SK-N-SH treated with all-trans-retinoic acid at 6 μM for 48 hours (cell line): ENCODE measurements at regions not wholly inside any gene's neighbourhood (a gene's known extent, or its start where the extent isn't known, plus 50 kb on each side); places are given as distances from the start of the nearest gene placed in this dataset.

Source experiments
- ATAC-seq: fragments of 200-7000 bp; cut with Tn5 transposase; 3 replicates; pipeline ENCODE4 v1.9.1; 2020; ENCODE audit warnings: mild to moderate bottlenecking, moderate library complexity
- ARNTL ChIP-seq: fragments of 450-650 bp; formaldehyde crosslinking; IDR thresholded peaks from 2 replicates; pipeline ENCODE4 v1.5.0; 2020; ENCODE audit warnings: low read depth, mild to moderate bottlenecking, moderate library complexity, borderline replicate concordance
- BACH2 ChIP-seq: fragments of 250-450 bp; sonication (Bioruptor Pico); IDR thresholded peaks from 2 replicates; pipeline ENCODE4 v1.9.0; 2021; ENCODE audit warnings: mild to moderate bottlenecking, borderline replicate concordance
- CSDC2 ChIP-seq: fragments of 250-450 bp; sonication (Bioruptor Pico); IDR thresholded peaks from 2 replicates; pipeline ENCODE4 v1.5.0; 2020; ENCODE audit warnings: mild to moderate bottlenecking, moderate library complexity
- ESRRG ChIP-seq: fragments of 250-450 bp; sonication (Bioruptor Pico); IDR thresholded peaks from 2 replicates; pipeline ENCODE4 v1.6.1; 2021; ENCODE audit warnings: mild to moderate bottlenecking
- GLIS3 ChIP-seq: fragments of 250-450 bp; sonication (Bioruptor Pico); IDR thresholded peaks from 2 replicates; pipeline ENCODE4 v1.5.0; 2020; ENCODE audit warnings: mild to moderate bottlenecking, moderate library complexity
- ISL1 ChIP-seq: fragments of 250-450 bp; sonication (Bioruptor Pico); IDR thresholded peaks from 2 replicates; pipeline ENCODE4 v2.1.2; 2022; ENCODE audit warnings: mild to moderate bottlenecking, moderate library complexity
- OSR1 ChIP-seq: fragments of 250-450 bp; sonication (Bioruptor Pico); IDR thresholded peaks from 2 replicates; pipeline ENCODE4 v1.8.0; 2022; ENCODE audit warnings: moderate library complexity, mild to moderate bottlenecking, inconsistent platforms
- PPARA ChIP-seq: fragments of 250-450 bp; sonication (Bioruptor Pico); IDR thresholded peaks from 2 replicates; pipeline ENCODE4 v1.5.0; 2020; ENCODE audit warnings: mild to moderate bottlenecking, borderline replicate concordance
- RARB ChIP-seq: fragments of 250-450 bp; sonication (Bioruptor Pico); IDR thresholded peaks from 2 replicates; pipeline ENCODE4 v1.8.0; 2021; ENCODE audit warnings: mild to moderate bottlenecking, moderate library complexity
- SNAI2 ChIP-seq: fragments of 250-450 bp; sonication (Bioruptor Pico); IDR thresholded peaks from 2 replicates; pipeline ENCODE4 v1.5.0; 2020; ENCODE audit warnings: mild to moderate bottlenecking, moderate library complexity
- TCF4 ChIP-seq: fragments of 250-450 bp; sonication (Bioruptor Pico); IDR thresholded peaks from 2 replicates; pipeline ENCODE4 v1.8.0; 2021; ENCODE audit warnings: mild to moderate bottlenecking, moderate library complexity, borderline replicate concordance
- TOX ChIP-seq: fragments of 250-450 bp; sonication (Bioruptor Pico); IDR thresholded peaks from 2 replicates; pipeline ENCODE4 v1.8.0; 2021; ENCODE audit warnings: mild to moderate bottlenecking, moderate library complexity, borderline replicate concordance
- ZC3H10 ChIP-seq: fragments of 250-450 bp; sonication (Bioruptor Pico); IDR thresholded peaks from 2 replicates; pipeline ENCODE4 v1.5.1; 2021; ENCODE audit warnings: mild to moderate bottlenecking, moderate library complexity
- ZFP3 ChIP-seq: fragments of 250-450 bp; sonication (Bioruptor Pico); IDR thresholded peaks from 2 replicates; pipeline ENCODE4 v1.5.0; 2020; ENCODE audit warnings: mild to moderate bottlenecking, moderate library complexity
- ZFP30 ChIP-seq: fragments of 450-650 bp; formaldehyde crosslinking; IDR thresholded peaks from 2 replicates; pipeline ENCODE4 v1.5.0; 2022; ENCODE audit warnings: mild to moderate bottlenecking, moderate library complexity
- ZNF565 ChIP-seq: fragments of 450-650 bp; formaldehyde crosslinking; conservative IDR thresholded peaks from 2 replicates; pipeline ENCODE4 v1.5.0; 2020; ENCODE audit warnings: low read depth, mild to moderate bottlenecking, moderate library complexity
- ZNF70 ChIP-seq: fragments of 450-650 bp; formaldehyde crosslinking; IDR thresholded peaks from 2 replicates; pipeline ENCODE4 v1.5.0; 2020; ENCODE audit warnings: mild to moderate bottlenecking, moderate library complexity
- ZNF8 ChIP-seq: fragments of 450-650 bp; formaldehyde crosslinking; IDR thresholded peaks from 2 replicates; pipeline ENCODE4 v1.5.0; 2020; ENCODE audit warnings: mild to moderate bottlenecking, moderate library complexity
- TF ChIP-seq, protein P1 (sequence below): fragments of 250-450 bp; sonication (Bioruptor Pico); IDR thresholded peaks from 2 replicates; pipeline ENCODE4 v1.5.1; 2020; ENCODE audit warnings: low read depth, mild to moderate bottlenecking, moderate library complexity
- TF ChIP-seq, protein P2 (sequence below): fragments of 250-450 bp; sonication (Bioruptor Pico); IDR thresholded peaks from 2 replicates; pipeline ENCODE4 v1.8.0; 2021; ENCODE audit warnings: low read depth, mild to moderate bottlenecking, moderate library complexity, borderline replicate concordance
- TF ChIP-seq, protein P3 (sequence below): fragments of 250-450 bp; sonication (Bioruptor Pico); IDR thresholded peaks from 2 replicates; pipeline ENCODE4 v1.8.0; 2020; ENCODE audit warnings: mild to moderate bottlenecking, moderate library complexity, borderline replicate concordance
- TF ChIP-seq, protein P4 (sequence below): fragments of 250-450 bp; sonication (Bioruptor Pico); IDR thresholded peaks from 2 replicates; pipeline ENCODE4 v1.5.1; 2021; ENCODE audit warnings: mild to moderate bottlenecking, moderate library complexity

DNA sequence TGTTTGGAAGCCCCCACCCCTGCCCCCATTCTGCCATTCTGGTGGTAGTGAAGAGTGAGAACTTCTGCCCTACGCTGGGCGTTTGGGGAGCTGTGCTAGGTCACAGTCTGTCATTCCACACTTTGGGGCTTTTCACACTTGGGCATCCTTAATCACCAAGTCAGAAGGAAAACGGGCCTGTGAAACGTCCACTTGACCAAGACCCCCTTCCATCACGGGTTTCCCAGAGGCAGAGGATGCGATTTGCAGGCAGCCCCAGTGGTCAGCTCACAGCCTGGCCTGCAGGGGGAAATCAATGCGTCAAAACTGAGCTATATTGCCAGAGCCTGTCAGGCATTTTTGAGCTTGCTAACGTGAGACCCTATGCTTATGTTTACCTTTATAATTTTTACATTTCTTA, 663.3 kb upstream of the MGMT start:
- no peak for ATAC-seq
- no peak for TF ChIP-seq ZNF8
- no peak for TF ChIP-seq CSDC2 (CRISPR knock-in tag)
- TF ChIP-seq TOX (CRISPR knock-in tag) = no peak
- TF ChIP-seq ZC3H10 = no peak
- no peak for TF ChIP-seq SNAI2 (CRISPR knock-in tag)
- TF ChIP-seq ZFP30 = no peak
- no peak for TF ChIP-seq TCF4 (CRISPR knock-in tag)
- no peak for TF ChIP-seq ZNF565 (CRISPR knock-in tag)
- TF ChIP-seq GLIS3 (CRISPR knock-in tag) = no peak
- TF ChIP-seq, protein P1, sequence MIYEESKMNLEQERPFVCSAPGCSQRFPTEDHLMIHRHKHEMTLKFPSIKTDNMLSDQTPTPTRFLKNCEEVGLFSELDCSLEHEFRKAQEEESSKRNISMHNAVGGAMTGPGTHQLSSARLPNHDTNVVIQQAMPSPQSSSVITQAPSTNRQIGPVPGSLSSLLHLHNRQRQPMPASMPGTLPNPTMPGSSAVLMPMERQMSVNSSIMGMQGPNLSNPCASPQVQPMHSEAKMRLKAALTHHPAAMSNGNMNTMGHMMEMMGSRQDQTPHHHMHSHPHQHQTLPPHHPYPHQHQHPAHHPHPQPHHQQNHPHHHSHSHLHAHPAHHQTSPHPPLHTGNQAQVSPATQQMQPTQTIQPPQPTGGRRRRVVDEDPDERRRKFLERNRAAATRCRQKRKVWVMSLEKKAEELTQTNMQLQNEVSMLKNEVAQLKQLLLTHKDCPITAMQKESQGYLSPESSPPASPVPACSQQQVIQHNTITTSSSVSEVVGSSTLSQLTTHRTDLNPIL (CRISPR knock-in tag) = no peak
- TF ChIP-seq, protein P2, sequence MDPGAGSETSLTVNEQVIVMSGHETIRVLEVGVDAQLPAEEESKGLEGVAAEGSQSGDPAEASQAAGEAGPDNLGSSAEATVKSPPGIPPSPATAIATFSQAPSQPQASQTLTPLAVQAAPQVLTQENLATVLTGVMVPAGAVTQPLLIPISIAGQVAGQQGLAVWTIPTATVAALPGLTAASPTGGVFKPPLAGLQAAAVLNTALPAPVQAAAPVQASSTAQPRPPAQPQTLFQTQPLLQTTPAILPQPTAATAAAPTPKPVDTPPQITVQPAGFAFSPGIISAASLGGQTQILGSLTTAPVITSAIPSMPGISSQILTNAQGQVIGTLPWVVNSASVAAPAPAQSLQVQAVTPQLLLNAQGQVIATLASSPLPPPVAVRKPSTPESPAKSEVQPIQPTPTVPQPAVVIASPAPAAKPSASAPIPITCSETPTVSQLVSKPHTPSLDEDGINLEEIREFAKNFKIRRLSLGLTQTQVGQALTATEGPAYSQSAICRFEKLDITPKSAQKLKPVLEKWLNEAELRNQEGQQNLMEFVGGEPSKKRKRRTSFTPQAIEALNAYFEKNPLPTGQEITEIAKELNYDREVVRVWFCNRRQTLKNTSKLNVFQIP = no peak
- no peak for TF ChIP-seq ISL1
- TF ChIP-seq BACH2 (CRISPR knock-in tag) = no peak
- no peak for TF ChIP-seq RARB (CRISPR knock-in tag)
- TF ChIP-seq ZNF70 (CRISPR knock-in tag) = no peak
- TF ChIP-seq, protein P3, sequence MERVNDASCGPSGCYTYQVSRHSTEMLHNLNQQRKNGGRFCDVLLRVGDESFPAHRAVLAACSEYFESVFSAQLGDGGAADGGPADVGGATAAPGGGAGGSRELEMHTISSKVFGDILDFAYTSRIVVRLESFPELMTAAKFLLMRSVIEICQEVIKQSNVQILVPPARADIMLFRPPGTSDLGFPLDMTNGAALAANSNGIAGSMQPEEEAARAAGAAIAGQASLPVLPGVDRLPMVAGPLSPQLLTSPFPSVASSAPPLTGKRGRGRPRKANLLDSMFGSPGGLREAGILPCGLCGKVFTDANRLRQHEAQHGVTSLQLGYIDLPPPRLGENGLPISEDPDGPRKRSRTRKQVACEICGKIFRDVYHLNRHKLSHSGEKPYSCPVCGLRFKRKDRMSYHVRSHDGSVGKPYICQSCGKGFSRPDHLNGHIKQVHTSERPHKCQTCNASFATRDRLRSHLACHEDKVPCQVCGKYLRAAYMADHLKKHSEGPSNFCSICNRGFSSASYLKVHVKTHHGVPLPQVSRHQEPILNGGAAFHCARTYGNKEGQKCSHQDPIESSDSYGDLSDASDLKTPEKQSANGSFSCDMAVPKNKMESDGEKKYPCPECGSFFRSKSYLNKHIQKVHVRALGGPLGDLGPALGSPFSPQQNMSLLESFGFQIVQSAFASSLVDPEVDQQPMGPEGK = no peak
- TF ChIP-seq ARNTL (CRISPR knock-in tag) = no peak
- TF ChIP-seq, all 23 proteins: peak for 0

GRCh38 chr10:128804411-128804810, 662.6 kb upstream of the MGMT start:
- TF ChIP-seq ZNF565 (CRISPR knock-in tag) (no peak), ISL1 (no peak)
- TF ChIP-seq, protein P4, sequence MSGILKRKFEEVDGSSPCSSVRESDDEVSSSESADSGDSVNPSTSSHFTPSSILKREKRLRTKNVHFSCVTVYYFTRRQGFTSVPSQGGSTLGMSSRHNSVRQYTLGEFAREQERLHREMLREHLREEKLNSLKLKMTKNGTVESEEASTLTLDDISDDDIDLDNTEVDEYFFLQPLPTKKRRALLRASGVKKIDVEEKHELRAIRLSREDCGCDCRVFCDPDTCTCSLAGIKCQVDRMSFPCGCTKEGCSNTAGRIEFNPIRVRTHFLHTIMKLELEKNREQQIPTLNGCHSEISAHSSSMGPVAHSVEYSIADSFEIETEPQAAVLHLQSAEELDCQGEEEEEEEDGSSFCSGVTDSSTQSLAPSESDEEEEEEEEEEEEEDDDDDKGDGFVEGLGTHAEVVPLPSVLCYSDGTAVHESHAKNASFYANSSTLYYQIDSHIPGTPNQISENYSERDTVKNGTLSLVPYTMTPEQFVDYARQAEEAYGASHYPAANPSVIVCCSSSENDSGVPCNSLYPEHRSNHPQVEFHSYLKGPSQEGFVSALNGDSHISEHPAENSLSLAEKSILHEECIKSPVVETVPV (CRISPR knock-in tag) = no peak
- TF ChIP-seq, all 23 proteins: peak for 0
- no peak for ATAC-seq

DNA sequence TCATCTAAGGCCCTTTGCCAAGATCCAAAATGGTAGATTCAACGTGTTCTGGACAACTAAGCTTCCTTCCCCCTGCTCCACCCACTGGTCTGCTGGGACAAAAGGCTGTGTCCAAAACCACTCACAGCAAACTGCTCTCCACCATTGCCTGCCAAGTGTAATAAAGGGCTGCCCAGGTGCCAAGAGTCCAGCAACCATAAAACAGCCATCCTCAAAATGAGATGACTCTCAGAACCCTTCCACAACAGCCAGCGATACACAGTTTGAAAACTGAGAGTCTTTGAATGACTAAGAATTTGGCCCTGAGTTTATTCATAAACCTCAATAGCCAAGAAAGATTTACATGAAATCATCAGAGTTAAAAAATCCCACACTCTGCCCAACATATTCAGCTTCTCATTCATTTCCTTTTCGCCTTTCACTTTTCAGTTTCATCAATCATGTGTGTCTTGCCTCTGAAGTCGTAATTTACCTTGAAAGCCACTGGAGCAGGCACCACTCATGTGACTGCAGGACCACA, 658.1 kb upstream of the MGMT start:
- ATAC-seq = no peak
- TF ChIP-seq ZNF8 (no peak), ZNF70 (CRISPR knock-in tag) (no peak), OSR1 (CRISPR knock-in tag) (no peak), ZFP30 (no peak), ESRRG (CRISPR knock-in tag) (no peak), TOX (CRISPR knock-in tag) (no peak), ZC3H10 (no peak), GLIS3 (CRISPR knock-in tag) (no peak), PPARA (no peak), RARB (CRISPR knock-in tag) (no peak), ZFP3 (CRISPR knock-in tag) (no peak), ISL1 (no peak), ARNTL (CRISPR knock-in tag) (no peak)
- TF ChIP-seq, protein P2 = no peak
- TF ChIP-seq, protein P1 (CRISPR knock-in tag) = no peak
- TF ChIP-seq, protein P3 = no peak
- TF ChIP-seq, protein P4 (CRISPR knock-in tag) = no peak
